CD4-positive, alpha-beta T cell treated with Interleukin-15 for 1 hour (primary cell): ENCODE measurements at regions not wholly inside any gene's neighbourhood (a gene's known extent, or its start where the extent isn't known, plus 50 kb on each side); places are given as distances from the start of the nearest gene placed in this dataset.

Experiments used
- DNase-seq: peaks from one replicate; pipeline ENCODE4 v3.0.0-alpha.2; 2020

GRCh38 chr3:117927825-117928224, 1106.8 kb downstream of the IGSF11 start:
- DNase-seq: no peak

GRCh38 chr3:117928836-117929235, 1105.8 kb downstream of the IGSF11 start:
- DNase-seq: no peak

- no peak for DNase-seq
Observed at GRCh38 chr3:117932441-117932840, 1102.2 kb downstream of the IGSF11 start.

GRCh38 chr3:117936159-117936558, 1098.5 kb downstream of the IGSF11 start:
- DNase-seq: no peak

GRCh38 chr3:117938974-117939373, 1095.7 kb downstream of the IGSF11 start:
- no peak for DNase-seq

GRCh38 chr3:117939425-117940027, 1095.1 kb downstream of the IGSF11 start:
- DNase-seq: no peak

GRCh38 chr3:117941015-117941414, 1093.6 kb downstream of the IGSF11 start:
- no peak for DNase-seq

- no peak for DNase-seq
Observed at GRCh38 chr3:117941756-117942155, 1092.9 kb downstream of the IGSF11 start.

GRCh38 chr3:117954131-117954530, 1080.5 kb downstream of the IGSF11 start:
- no peak for DNase-seq

GRCh38 chr3:117955196-117955595, 1079.5 kb downstream of the IGSF11 start:
- no peak for DNase-seq

- no peak for DNase-seq
Observed at GRCh38 chr3:117958027-117958426, 1076.6 kb downstream of the IGSF11 start.

GRCh38 chr3:117962750-117963149, 1071.9 kb downstream of the IGSF11 start:
- no peak for DNase-seq

- DNase-seq: no peak
Observed at GRCh38 chr3:117963858-117964257, 1070.8 kb downstream of the IGSF11 start.

GRCh38 chr3:117964814-117965213, 1069.8 kb downstream of the IGSF11 start:
- no peak for DNase-seq

GRCh38 chr3:117977504-117978228, 1057.0 kb downstream of the IGSF11 start:
- DNase-seq: no peak

GRCh38 chr3:117979466-117979865, 1055.2 kb downstream of the IGSF11 start:
- DNase-seq: no peak

- DNase-seq: no peak
Observed at GRCh38 chr3:117987256-117987655, 1047.4 kb downstream of the IGSF11 start.

GRCh38 chr3:117989982-117990381, 1044.7 kb downstream of the IGSF11 start:
- no peak for DNase-seq

- no peak for DNase-seq
Observed at GRCh38 chr3:117990627-117991026, 1044.0 kb downstream of the IGSF11 start.

- DNase-seq: no peak
Observed at GRCh38 chr3:117995842-117996437, 1038.7 kb downstream of the IGSF11 start.

GRCh38 chr3:117997201-117998049, 1037.2 kb downstream of the IGSF11 start:
- DNase-seq: peak; percentile 18

- no peak for DNase-seq
Observed at GRCh38 chr3:117998071-117998470, 1036.6 kb downstream of the IGSF11 start.

- no peak for DNase-seq
Observed at GRCh38 chr3:118000219-118000618, 1034.4 kb downstream of the IGSF11 start.
